PFSK-1 (cell line): ENCODE measurements at regions not wholly inside any gene's neighbourhood (a gene's known extent, or its start where the extent isn't known, plus 50 kb on each side); places are given as distances from the start of the nearest gene placed in this dataset.

Source experiments
- FOXP2 ChIP-seq: optimal IDR thresholded peaks from 2 replicates; pipeline ENCODE3; 2011; ENCODE audit warnings: borderline replicate concordance, control low read depth, inconsistent platforms; ENCODE audit not compliant: insufficient read depth; ENCODE audit errors: extremely low read length, extremely low read depth
- POLR2AphosphoS5 ChIP-seq: IDR thresholded peaks from 2 replicates; pipeline ENCODE4 v1.6.1; 2012; ENCODE audit warnings: low read depth, mild to moderate bottlenecking, control low read depth, low read length, moderate library complexity
- SIN3A ChIP-seq: IDR thresholded peaks from 2 replicates; pipeline ENCODE4 v1.6.1; 2012; ENCODE audit warnings: mild to moderate bottlenecking, low read length, moderate library complexity, borderline replicate concordance; ENCODE audit not compliant: insufficient read depth
- TAF1 ChIP-seq: IDR thresholded peaks from 2 replicates; pipeline ENCODE4 v1.6.1; 2012; ENCODE audit warnings: low read length, control low read depth, borderline replicate concordance; ENCODE audit not compliant: insufficient read depth
- TF ChIP-seq, protein P1 (sequence below), 2 experiments: IDR thresholded peaks; 2 replicates each; pipeline versions ENCODE4 v1.6.1 to v1.8.0; 2011 to 2012; ENCODE audit warnings: low read depth in 2 of 2, low read length in 2 of 2, control low read depth in 1 of 2, inconsistent platforms in 1 of 2, mild to moderate bottlenecking in 1 of 2, moderate library complexity in 1 of 2; ENCODE audit not compliant: insufficient read depth in 1 of 2

DNA sequence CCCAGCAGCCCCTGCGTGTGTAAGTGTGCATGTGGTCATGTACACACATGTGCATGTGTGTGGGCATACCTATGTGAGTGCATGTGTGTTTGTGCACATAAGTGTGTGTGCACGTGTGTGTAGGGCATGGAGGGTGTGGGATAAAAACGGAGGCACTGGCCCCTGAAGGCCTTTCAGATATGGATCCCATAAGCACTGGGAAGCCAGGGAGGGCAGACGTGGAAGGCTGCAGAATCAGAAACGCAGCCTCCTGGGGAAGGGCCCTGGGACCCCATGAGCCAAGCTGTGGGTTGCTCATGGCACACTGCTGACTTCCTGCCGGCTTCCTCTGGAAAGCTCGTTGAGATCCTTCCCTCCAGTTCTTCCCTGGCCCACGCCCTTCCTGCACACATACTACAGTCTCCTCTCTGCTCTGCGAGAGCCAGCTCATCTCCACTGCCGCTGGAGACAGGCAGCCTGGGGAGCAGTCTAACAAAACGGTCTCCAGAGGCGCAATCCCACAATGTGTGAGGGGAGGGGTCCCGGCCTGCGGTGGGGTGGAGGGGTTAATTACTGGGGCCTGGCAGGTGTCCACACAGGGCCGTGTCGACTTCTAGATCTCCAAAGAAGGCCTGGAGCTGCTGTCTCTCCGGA is 435.2 kb upstream of the B3GAT1 start:
- no peak for TF ChIP-seq TAF1
- TF ChIP-seq, protein P1, sequence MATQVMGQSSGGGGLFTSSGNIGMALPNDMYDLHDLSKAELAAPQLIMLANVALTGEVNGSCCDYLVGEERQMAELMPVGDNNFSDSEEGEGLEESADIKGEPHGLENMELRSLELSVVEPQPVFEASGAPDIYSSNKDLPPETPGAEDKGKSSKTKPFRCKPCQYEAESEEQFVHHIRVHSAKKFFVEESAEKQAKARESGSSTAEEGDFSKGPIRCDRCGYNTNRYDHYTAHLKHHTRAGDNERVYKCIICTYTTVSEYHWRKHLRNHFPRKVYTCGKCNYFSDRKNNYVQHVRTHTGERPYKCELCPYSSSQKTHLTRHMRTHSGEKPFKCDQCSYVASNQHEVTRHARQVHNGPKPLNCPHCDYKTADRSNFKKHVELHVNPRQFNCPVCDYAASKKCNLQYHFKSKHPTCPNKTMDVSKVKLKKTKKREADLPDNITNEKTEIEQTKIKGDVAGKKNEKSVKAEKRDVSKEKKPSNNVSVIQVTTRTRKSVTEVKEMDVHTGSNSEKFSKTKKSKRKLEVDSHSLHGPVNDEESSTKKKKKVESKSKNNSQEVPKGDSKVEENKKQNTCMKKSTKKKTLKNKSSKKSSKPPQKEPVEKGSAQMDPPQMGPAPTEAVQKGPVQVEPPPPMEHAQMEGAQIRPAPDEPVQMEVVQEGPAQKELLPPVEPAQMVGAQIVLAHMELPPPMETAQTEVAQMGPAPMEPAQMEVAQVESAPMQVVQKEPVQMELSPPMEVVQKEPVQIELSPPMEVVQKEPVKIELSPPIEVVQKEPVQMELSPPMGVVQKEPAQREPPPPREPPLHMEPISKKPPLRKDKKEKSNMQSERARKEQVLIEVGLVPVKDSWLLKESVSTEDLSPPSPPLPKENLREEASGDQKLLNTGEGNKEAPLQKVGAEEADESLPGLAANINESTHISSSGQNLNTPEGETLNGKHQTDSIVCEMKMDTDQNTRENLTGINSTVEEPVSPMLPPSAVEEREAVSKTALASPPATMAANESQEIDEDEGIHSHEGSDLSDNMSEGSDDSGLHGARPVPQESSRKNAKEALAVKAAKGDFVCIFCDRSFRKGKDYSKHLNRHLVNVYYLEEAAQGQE (IDR thresholded peaks at IDR 0.05; ENCODE audit: insufficient read depth in 1 of 2, low read depth in 2 of 2, low read length in 2 of 2), result no peak
- TF ChIP-seq FOXP2, result no peak
- TF ChIP-seq SIN3A, result no peak
- no peak for TF ChIP-seq POLR2AphosphoS5

DNA sequence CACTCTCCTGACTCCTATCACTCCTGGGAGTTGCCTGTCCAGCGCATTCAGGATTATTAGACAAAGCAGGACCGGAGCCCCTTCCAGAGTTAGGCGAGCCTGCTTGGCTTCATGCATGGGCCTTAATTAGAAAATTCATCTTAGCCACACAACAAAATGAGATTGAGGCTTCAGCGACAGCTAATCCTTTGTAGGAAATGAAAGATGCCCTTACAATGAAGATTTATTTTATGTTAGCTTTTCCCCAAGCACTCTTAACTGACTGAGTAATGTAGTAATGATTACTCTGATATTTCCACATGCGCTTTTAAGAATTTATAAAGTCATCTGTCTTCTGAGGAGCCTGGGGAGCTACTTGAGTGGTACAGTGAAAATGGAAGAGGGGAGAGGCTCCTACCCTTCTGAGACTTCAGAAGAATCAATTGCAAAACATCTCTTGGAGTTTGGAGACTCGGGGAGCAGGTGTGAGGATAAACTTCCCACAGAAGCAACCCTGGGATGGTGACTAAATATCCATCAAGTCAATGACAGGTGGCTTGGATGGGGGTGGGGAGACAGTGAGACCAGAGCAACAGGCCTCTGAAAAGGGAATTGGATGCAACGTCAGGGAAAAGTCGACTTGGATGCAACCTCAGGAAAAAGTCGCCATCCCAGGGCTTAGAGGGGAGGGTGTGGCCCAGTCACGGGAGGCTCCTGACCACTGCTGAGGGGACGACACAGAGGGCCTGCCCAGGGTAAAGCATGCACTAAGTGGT is 434.5 kb upstream of the B3GAT1 start:
- no peak for TF ChIP-seq POLR2AphosphoS5
- TF ChIP-seq SIN3A, result no peak
- no peak for TF ChIP-seq FOXP2
- no peak for TF ChIP-seq TAF1
- TF ChIP-seq, protein P1 (IDR thresholded peaks at IDR 0.05; ENCODE audit: insufficient read depth in 1 of 2, low read depth in 2 of 2, low read length in 2 of 2), result no peak

DNA sequence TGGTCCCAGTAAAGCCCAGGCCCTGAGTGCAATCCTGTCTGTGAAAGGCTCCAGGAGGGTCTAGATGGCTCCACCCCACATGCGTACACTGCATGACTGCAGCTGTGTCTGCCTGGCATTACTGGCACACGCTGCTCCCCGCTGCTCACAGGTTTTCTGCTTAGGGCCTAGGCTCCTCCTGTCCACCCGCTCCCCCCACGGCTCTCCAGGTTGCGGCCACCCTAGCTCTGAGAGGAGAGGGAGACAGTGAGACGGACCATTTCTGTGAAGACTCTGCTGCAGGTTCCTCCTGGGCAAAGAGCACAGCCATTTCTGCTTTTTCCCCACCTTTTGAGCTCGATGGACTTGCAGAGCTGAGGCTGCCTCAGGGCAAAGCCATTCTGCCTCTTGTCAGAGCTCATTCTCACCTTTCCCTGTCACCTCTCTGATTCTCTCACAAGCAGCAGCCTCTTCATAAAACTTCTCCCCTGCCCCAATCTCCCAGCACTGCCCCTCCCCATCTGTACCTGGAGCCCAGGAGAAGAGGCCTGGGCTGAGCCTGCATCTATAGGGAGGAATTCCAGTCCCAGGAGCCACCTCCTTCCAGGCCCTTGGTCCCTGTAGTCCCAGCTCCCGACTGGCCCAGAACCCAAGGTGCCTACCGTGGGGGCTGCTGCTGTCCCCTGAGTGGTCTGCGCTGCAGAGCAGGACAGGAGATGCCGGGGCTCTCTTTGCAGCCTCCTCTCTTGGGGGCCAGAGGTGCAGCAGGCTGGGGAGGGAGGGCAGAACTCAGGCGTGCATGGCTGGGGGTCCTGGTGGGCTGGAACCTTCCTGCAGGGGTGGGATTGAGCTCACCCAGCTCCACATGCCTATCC is 433.7 kb upstream of the B3GAT1 start:
- no peak for TF ChIP-seq SIN3A
- no peak for TF ChIP-seq TAF1
- TF ChIP-seq, protein P1 (IDR thresholded peaks at IDR 0.05; ENCODE audit: insufficient read depth in 1 of 2, low read depth in 2 of 2, low read length in 2 of 2), result no peak
- TF ChIP-seq POLR2AphosphoS5, result no peak
- TF ChIP-seq FOXP2, result no peak

DNA sequence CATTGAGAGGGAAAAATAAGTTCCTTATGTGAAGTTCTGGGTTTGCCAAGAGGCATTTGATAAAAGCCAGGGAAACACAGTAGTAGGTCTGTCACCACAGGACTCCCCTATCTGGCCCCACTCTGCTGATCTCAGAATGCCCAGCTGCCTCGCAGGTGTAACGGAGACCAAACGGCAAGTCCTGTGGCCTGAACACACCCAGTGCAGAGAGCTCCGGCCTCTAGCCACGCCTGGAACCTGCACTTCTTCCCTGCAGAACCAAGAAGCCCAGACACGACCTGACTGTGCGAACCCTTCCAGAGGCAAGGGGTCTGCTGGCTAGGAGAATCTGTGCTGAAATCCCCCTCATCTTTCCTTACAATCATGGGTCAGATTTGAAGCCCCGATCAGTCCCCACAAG is 432.8 kb upstream of the B3GAT1 start:
- TF ChIP-seq POLR2AphosphoS5 (no peak), SIN3A (no peak), FOXP2 (no peak), TAF1 (no peak)
- TF ChIP-seq, protein P1 (IDR thresholded peaks at IDR 0.05; ENCODE audit: insufficient read depth in 1 of 2, low read depth in 2 of 2, low read length in 2 of 2), result no peak
